ENCODE measurements at regions not wholly inside any gene's neighbourhood (a gene's known extent, or its start where the extent isn't known, plus 50 kb on each side); places are given as distances from the start of the nearest gene placed in this dataset.
"Not testable (repeated sequence)": the region's sequence is repeated elsewhere in the genome, so short reads cannot be mapped to it uniquely, and the experiment has no call there.

DNA sequence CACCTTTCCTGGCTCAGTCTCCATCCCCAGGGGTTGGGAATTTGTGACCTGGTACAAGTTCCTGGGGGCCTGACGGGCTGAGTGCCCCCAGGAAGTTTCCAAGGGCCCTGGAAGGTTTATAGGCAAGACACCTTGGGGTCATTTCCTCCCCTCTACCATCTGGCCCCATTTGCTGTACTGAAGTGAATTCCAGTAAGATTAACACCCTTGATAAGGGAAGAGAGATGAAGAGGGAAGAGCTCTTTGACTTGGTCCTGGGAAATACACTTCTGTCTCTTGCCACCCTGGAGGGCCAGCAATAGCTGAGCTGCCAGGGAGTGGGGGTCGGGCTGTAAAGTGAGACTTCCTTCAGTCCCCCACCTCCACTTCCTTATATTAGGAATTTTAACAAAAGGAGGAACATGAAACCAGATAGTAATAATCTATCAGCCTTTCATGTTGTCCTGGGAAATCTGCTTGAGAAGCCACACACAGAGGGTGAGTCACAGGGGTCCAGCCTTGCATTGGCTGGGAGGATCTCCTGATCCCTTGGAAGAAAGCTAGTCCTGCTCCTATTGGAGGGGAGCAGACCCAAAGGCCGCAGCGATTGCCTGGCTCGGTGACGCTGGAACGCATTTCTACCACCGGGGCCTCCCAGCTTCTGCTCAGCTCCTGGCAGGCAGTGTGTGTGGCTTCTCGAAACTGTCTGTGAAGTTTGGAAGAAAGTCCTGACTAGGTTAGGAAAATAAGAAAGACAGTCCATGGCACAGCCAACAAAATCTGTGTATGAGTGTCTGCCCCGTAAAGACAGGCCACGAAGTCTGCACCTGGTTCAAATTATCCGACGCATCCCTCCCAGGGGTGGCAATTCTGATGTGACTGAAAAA, 87.3 kb downstream of the ACAA2 start:
- intact Hi-C loops (cut with DNase I; ENCODE audit: low total_unique reads) = no loop called here
- WGBS, 2 donors = 38 to 61% methylated on average over 13 of the region's 13 CpGs
- TF ChIP-seq, protein P1, sequence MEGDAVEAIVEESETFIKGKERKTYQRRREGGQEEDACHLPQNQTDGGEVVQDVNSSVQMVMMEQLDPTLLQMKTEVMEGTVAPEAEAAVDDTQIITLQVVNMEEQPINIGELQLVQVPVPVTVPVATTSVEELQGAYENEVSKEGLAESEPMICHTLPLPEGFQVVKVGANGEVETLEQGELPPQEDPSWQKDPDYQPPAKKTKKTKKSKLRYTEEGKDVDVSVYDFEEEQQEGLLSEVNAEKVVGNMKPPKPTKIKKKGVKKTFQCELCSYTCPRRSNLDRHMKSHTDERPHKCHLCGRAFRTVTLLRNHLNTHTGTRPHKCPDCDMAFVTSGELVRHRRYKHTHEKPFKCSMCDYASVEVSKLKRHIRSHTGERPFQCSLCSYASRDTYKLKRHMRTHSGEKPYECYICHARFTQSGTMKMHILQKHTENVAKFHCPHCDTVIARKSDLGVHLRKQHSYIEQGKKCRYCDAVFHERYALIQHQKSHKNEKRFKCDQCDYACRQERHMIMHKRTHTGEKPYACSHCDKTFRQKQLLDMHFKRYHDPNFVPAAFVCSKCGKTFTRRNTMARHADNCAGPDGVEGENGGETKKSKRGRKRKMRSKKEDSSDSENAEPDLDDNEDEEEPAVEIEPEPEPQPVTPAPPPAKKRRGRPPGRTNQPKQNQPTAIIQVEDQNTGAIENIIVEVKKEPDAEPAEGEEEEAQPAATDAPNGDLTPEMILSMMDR (IDR thresholded peaks at IDR 0.05) = no peak
- no peak for TF ChIP-seq POLR2A (IDR thresholded peaks at IDR 0.05)
- H3K4me3 ChIP-seq (ENCODE audit: low read depth, poor library complexity, severe bottlenecking) = no peak overlapping the region
- DNase-seq (ENCODE audit: low spot score in 2 of 2) = peak; percentile 50 to 93

DNA sequence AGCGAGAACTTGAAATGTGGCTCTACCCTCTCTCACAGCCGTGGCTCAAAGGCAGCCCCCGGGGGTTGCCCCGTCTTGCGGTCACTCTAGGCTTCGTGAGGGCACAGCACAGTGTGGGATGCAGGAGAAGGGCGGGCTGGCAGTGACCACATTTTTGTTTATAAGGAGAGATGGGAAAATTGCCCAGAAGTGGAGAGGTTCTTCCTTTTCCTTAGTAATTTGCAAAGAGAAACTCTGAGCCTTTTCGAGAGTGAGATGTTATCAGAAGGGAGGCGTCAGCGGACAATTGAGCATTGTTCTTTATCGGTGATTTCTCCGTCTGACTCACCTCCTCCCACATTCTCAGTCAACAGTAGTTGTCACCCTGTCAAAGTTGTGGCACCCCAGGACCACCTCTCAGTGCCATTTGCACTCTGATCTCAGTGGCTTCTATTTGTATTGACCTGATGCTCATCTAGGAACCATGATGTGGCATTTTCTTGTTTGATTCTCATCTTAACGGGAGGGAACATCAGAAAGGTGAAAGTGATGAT, 89.6 kb downstream of the ACAA2 start:
- TF ChIP-seq POLR2A (IDR thresholded peaks at IDR 0.05) = no peak
- TF ChIP-seq, protein P1 (IDR thresholded peaks at IDR 0.05) = no peak
- 41 to 47% methylated on average over 13 of the region's 13 CpGs for WGBS, 2 donors
- intact Hi-C loops (cut with DNase I; ENCODE audit: low total_unique reads) = no loop called here
- no peak for DNase-seq (ENCODE audit: low spot score in 2 of 2)
- no peak overlapping the region for H3K4me3 ChIP-seq (ENCODE audit: low read depth, poor library complexity, severe bottlenecking)

DNA sequence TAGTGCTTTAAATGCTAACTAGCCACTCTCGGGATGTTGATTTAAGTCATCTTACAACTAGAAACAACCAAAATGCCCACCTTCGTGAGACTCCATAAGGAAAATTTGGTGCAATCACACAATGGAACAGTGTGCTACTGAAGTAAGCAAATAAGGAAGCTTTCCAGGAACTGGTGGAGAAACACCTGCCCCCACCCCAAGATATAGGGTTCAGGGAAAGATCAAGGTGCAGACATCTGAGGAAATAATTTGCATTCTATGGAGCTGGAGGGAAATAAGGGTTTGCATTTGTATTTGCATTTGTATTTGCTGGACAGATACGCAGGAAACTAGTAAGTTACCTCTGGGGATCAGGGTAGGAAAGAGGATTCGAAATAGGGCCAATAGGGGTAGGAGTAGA, 90.9 kb downstream of the ACAA2 start:
- no peak for TF ChIP-seq POLR2A (IDR thresholded peaks at IDR 0.05)
- TF ChIP-seq, protein P1 (IDR thresholded peaks at IDR 0.05) = no peak
- 72 to 86% methylated on average over 4 of the region's 4 CpGs for WGBS, 2 donors
- no peak overlapping the region for H3K4me3 ChIP-seq (ENCODE audit: low read depth, poor library complexity, severe bottlenecking)
- no peak for DNase-seq (ENCODE audit: low spot score in 2 of 2)
- intact Hi-C loops (cut with DNase I; ENCODE audit: low total_unique reads) = no loop called here

DNA sequence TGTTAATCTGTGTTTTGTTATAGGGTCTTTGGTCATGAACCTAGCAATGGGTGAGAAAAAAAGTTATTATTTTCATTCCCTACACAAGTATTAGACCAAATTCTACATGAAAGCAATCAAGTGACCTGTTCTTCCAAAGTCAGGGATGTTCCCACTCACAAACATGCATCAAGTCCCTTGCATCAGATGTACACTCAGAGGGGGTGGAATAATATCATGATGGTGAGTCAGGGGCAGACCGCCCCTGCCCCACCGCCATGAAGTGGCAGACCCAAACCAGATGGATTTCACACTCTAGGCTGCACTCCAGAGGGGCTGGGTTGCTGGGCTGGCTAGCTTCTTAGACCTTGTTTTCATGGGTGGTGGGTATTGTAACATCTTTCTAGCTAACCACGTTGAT, 91.4 kb downstream of the ACAA2 start:
- WGBS, 2 donors = 86% methylated on average over 3 of the region's 3 CpGs
- no peak overlapping the region for H3K4me3 ChIP-seq (ENCODE audit: low read depth, poor library complexity, severe bottlenecking)
- no peak for DNase-seq (ENCODE audit: low spot score in 2 of 2)
- intact Hi-C loops (cut with DNase I; ENCODE audit: low total_unique reads) = no loop called here
- TF ChIP-seq POLR2A (IDR thresholded peaks at IDR 0.05) = no peak
- TF ChIP-seq, protein P1 (IDR thresholded peaks at IDR 0.05) = no peak

DNA sequence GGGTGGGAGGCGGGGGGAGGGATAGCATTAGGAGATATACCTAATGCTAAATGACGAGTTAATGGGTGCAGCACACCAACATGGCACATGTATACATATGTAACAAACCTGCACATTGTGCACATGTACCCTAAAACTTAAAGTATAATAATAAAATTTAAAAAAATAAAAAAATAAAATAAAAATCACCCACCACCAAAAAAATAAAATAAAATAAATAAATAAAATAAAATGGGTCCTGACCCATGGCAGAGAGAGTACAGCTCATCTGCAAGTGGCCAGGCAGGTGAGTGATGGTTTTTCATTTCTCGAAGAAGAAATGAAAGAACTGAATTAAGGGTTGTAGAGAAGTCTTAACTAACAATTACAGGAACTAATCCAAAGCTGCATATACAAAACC, 92.4 kb downstream of the ACAA2 start:
- DNase-seq (ENCODE audit: low spot score in 2 of 2); H3K4me3 ChIP-seq (ENCODE audit: low read depth, poor library complexity, severe bottlenecking); intact Hi-C loops (cut with DNase I; ENCODE audit: low total_unique reads): not testable (repeated sequence)
- WGBS, 2 donors = 83 to 97% methylated on average over 3 of the region's 3 CpGs

DNA sequence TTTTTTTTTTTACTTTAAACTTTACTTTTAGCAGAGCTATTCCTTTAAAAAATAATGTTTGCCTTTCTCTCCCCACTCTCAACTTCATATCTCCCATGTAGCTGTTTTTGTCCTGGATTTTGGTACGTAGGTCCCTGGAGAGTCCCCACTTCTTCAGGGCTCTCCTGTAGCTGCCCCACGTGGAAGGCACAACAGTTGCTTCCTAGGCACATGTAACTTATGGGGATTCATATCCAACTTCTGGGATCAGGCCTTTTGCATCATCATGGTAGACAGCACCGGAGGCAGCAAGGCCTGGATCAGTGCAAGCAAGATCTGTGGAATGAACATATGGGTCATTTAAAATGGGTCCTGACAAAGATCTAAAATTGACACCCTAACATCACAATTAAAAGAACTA, 95.7 kb downstream of the ACAA2 start:
- no peak for DNase-seq (ENCODE audit: low spot score in 2 of 2)
- intact Hi-C loops (cut with DNase I; ENCODE audit: low total_unique reads) = no loop called here
- no peak overlapping the region for H3K4me3 ChIP-seq (ENCODE audit: low read depth, poor library complexity, severe bottlenecking)
- 79 to 89% methylated on average over 3 of the region's 3 CpGs for WGBS, 2 donors
- TF ChIP-seq, protein P1 (IDR thresholded peaks at IDR 0.05) = no peak
- TF ChIP-seq POLR2A (IDR thresholded peaks at IDR 0.05) = no peak
